Upper lobe of right lung (tissue), 1 donor: ENCODE measurements at regions not wholly inside any gene's neighbourhood (a gene's known extent, or its start where the extent isn't known, plus 50 kb on each side); places are given as distances from the start of the nearest gene placed in this dataset.

ENCODE experiments used
- ATAC-seq: fragments of 200-7000 bp; cut with Tn5 transposase; one replicate; pipeline ENCODE4 v1.9.1; 2020; ENCODE audit warnings: mild to moderate bottlenecking, moderate library complexity
- DNase-seq: peaks from one replicate; pipeline ENCODE4 v3.0.0-alpha.2; 2020
- H3K27ac ChIP-seq: fragments of 200-600 bp; one replicate; pipeline ENCODE4 v1.8.0; 2022
- H3K27me3 ChIP-seq: fragments of 200-600 bp; one replicate; pipeline ENCODE4 v1.8.0; 2022; ENCODE audit warnings: mild to moderate bottlenecking
- H3K36me3 ChIP-seq: fragments of 200-600 bp; one replicate; pipeline ENCODE4 v1.8.0; 2022
- H3K4me1 ChIP-seq: fragments of 200-600 bp; one replicate; pipeline ENCODE4 v1.8.0; 2022
- H3K4me3 ChIP-seq: fragments of 200-600 bp; one replicate; pipeline ENCODE4 v1.8.0; 2022; ENCODE audit warnings: mild to moderate bottlenecking
- H3K9me3 ChIP-seq: fragments of 200-600 bp; one replicate; pipeline ENCODE4 v1.8.0; 2022
- CTCF ChIP-seq: fragments of 200-600 bp; IDR thresholded peaks from one replicate; pipeline ENCODE4 v1.8.0; 2022; ENCODE audit warnings: antibody characterized with exemption
- intact Hi-C: fragments of 100-400 bp; cut with DNase I; formaldehyde crosslinking; loops from one replicate; pipeline ENCODE4 v1.11.0; 2022
- donor health status: DM: no; HTN: yes; CAD: no; lungs with severe emphysema.

GRCh38 chr10:35998026-35998425, 355.9 kb upstream of the FZD8 start:
- ATAC-seq = no peak
- intact Hi-C loops = no loop called here

GRCh38 chr10:35995485-35995884, 353.4 kb upstream of the FZD8 start:
- ATAC-seq (no peak), DNase-seq (no peak)
- Histone ChIP-seq H3K4me3 (no peak overlapping the region), H3K27me3 (no peaks in the 10 kb centered on the region), H3K9me3 (no peaks in the 10 kb centered on the region), H3K4me1 (no peaks in the 10 kb centered on the region), H3K36me3 (no peaks in the 10 kb centered on the region), H3K27ac (no peak overlapping the region)
- no peak for TF ChIP-seq CTCF
- intact Hi-C loops = no loop called here

More at GRCh38 chr10:35998026-35998425, 355.9 kb upstream of the FZD8 start:
- Histone ChIP-seq H3K36me3 (no peaks in the 10 kb centered on the region), H3K4me1 (no peaks in the 10 kb centered on the region), H3K27ac (no peak overlapping the region), H3K27me3 (no peaks in the 10 kb centered on the region), H3K4me3 (no peak overlapping the region), H3K9me3 (no peaks in the 10 kb centered on the region)
- DNase-seq = no peak
- TF ChIP-seq CTCF = no peak

GRCh38 chr10:35993591-35994515, 351.8 kb upstream of the FZD8 start:
- no peak for DNase-seq
- no peak for ATAC-seq
- Histone ChIP-seq H3K27ac (no peak overlapping the region), H3K4me1 (no peaks in the 10 kb centered on the region), H3K4me3 (no peak overlapping the region), H3K9me3 (no peaks in the 10 kb centered on the region), H3K36me3 (no peaks in the 10 kb centered on the region), H3K27me3 (no peaks in the 10 kb centered on the region)
- no peak for TF ChIP-seq CTCF
- intact Hi-C loops = no loop called here

- TF ChIP-seq CTCF = no peak
- Histone ChIP-seq H3K27me3 (no peaks in the 10 kb centered on the region), H3K9me3 (no peaks in the 10 kb centered on the region), H3K4me1 (no peaks in the 10 kb centered on the region), H3K4me3 (no peak overlapping the region), H3K36me3 (no peaks in the 10 kb centered on the region), H3K27ac (no peak overlapping the region)
- ATAC-seq (no peak), DNase-seq (no peak)
- intact Hi-C loops = no loop called here
Measured at GRCh38 chr10:35992107-35992506, 350.0 kb upstream of the FZD8 start.

GRCh38 chr10:35986756-35987502, 344.8 kb upstream of the FZD8 start:
- TF ChIP-seq CTCF = no peak
- Histone ChIP-seq H3K27ac (no peak overlapping the region), H3K27me3 (no peaks in the 10 kb centered on the region), H3K4me1 (no peaks in the 10 kb centered on the region), H3K36me3 (no peaks in the 10 kb centered on the region), H3K4me3 (no peak overlapping the region), H3K9me3 (no peaks in the 10 kb centered on the region)
- no peak for DNase-seq
- intact Hi-C loops = no loop called here
- ATAC-seq = no peak
